Dedifferentiated amniotic fluid mesenchymal stem cell (primary cell): ENCODE measurements at regions not wholly inside any gene's neighbourhood (a gene's known extent, or its start where the extent isn't known, plus 50 kb on each side); places are given as distances from the start of the nearest gene placed in this dataset.

Experiments
- DNase-seq: peaks from one replicate; pipeline ENCODE4 v3.0.0-alpha.2; 2016; ENCODE audit errors: extremely low spot score

DNA sequence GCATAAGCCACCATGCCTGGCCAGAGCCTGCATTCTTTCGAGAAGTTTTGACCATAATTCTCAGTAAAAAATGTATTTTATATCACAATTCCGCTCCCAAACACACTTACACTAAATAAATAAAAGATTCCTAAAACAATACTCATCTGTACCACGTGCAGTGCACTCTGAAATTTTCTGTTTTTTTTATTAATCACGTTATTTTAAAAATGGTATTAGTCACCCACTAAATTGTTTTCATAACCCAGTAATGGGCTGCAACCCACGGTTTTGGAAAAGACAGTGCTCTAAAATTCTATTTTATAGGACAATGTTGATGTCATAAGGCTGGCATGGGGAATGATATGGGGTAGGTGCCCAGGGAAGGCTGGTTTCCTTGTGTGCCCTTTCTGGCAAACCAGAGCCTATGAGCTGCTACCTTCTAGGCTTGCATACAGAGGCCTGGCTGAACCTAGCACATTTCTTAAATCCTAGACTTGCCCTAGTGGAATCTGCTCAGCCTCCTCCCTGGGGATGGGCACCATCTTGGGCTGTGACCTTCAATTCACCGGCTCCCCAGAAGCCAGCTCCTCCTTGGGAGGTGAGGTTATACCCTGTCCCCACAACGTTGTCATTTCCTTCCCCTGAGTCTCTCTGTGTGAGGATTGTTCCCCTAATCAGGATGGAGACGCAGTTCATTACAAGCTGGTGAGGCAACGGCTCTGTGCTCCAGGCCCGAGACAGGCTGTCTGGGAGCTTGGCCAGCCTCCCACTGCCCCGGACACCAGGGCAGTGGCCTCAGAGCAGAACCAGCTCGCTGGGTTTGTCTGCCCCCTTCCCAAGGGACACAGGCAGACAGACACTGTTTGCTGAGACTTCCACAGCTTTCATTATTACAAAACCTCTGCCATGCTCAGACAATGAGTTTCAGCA is 116.5 kb upstream of the NAV2 start:
- DNase-seq: peak; percentile 88

DNA sequence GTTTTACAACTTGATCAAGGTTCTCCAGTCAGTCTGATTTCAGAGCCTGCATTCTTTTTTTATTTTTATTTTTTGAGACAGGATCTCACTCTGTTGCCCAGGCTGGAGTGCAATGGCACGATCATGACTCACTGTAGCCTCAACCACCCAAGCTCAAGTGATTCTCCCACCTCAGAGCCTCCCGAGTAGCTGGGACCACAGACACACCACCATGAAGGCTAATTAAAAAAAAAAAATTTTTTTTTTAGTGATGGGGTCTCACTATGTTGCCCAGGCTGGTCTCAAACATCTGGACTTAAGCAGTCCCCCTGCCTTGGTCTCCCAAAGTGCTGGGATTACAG is 117.2 kb upstream of the NAV2 start:
- DNase-seq: no peak

DNA sequence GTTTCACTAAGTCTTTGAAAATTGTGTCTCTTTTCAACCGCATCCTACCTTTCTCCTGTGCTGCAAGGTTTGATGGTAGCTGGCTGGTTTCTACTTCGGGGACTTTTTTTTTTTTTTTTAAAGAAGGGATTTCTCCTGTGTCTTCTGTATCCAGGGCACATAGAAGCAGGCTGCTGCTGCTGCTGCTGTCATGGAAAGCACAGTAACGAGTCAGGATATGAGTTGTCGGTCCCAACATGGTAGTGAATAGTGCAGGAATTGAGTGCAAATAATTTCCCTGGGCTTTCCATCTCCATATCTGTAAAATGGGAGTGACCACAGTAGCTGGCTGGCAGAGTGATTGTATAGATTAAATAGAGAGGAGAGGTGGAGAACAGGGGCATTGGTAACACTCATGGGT is 118.3 kb upstream of the NAV2 start:
- no peak for DNase-seq

DNA sequence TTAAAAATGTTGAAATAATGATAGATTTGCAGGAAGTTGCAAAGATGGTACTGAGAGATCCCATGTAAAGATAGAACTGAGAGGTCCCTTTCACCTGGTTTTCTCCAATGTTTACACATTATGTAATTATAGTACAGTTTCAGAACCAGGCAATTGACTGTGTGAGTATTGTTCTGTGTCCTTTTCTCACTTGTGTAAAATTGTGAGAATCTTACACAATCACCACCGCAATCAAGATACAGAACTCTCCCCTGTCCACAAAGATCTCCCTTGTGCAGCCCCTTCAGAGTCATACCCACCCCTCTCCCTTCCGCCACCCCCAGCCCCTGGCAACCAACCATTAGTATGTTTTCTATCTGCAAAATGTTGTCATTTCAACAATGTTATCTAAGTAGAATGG is 119.8 kb upstream of the NAV2 start:
- no peak for DNase-seq

DNA sequence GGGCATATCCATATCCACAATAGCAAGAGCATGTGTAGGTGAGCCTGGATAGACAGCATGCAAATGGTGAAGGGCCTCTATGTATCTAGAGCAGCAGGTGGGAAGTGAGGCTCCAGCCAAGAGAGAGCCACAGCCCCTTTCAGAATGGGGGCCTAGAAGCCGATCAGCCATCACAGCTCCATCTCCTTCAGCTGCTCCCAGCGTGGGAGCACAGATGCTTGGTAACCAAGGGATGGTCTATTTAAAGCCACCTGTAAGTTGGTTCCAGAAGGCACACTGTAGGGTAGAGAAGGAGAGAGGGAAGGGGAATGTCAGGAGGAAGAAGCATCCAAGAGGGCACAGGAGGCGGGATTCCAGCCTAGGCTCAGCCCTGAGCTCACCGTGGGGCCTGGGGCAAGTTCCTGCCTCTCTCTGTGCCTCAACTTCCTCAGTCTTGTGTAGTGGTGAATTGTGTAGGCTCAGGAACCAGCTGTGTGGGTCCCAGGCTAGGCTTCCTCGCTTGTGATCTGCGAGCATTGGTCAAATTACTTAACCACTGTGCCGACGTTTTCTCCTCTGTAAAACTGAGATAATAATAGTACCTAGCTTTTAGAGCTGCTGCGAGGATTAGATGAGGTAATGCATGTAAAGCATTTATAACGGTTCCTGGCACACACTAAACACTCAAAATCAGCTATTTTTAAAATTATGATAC is 122.9 kb upstream of the NAV2 start:
- DNase-seq: no peak

DNA sequence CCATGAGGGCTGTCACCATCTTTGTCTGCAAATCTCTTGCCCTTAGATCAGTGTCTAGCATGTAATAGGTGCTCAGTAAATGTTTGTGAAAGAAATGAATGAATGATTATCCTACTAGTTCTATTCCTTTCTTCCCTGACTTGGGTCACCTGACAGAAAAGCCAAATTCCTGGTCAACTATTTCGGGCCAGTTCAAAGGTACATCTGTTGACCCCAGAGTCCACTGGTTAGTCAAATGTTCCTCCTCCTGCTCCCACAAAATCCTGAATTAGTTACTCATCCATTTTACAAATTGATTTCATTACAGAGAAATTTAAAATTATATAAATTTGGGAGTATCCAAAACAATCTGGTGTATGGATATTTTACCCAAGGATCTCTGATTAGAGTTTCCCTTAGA is 124.7 kb upstream of the NAV2 start:
- no peak for DNase-seq

DNA sequence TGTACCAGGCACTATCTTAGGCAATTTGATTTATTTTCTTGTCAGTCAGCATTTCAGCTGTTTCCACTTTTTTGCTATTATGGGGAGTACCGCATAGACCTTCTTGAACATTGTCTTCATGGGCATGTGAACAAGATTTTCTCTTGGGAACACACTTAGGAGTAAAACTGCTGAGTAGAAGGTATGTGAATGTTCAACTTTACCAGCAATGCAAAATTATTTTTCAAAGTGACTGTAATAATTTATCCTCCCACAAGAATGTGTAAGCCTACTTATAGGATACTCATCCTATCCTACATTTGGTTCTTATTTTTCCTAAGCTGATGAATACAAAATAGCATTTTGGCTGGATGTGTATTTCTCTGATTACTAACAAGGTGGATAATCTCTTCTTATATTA is 132.0 kb upstream of the NAV2 start:
- no peak for DNase-seq

DNA sequence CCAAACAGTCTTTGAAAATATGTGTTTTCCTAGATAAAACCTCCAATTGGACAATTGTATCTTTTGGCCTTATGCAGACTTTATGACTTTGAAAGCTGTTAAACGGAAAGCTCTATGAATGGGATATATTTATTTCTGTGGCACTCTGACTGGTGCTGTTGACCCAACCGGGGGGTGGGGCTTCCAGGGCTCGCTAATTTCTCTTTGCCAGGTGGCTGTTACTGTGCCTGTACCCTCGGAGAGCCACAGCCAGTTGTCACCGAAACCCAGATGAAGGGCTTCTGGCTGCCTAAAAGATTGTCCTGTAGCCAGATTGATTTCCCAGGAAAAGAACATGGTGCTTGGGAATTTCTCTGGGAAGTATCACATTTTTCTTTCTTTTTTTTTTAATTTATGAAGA is 132.7 kb upstream of the NAV2 start:
- DNase-seq: no peak

DNA sequence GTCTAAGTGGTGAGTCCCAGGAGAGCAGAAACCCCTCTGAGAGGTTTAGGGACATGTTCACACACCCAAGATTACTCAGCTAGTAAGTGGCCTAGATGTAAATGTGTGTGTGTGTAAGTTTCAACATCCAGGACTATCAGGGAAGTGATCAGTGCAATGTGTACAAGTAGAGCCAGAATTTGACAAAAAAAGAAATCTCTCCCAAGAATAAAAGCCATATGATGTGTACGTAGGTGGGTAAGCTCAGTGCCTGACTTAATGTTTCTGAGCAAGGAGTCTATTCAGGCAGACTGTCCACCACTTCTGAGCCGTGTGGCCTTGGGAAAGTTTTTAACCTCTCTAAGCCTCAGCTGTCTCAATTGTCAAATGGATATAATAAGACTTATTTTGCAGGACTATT is 133.8 kb upstream of the NAV2 start:
- DNase-seq: no peak

DNA sequence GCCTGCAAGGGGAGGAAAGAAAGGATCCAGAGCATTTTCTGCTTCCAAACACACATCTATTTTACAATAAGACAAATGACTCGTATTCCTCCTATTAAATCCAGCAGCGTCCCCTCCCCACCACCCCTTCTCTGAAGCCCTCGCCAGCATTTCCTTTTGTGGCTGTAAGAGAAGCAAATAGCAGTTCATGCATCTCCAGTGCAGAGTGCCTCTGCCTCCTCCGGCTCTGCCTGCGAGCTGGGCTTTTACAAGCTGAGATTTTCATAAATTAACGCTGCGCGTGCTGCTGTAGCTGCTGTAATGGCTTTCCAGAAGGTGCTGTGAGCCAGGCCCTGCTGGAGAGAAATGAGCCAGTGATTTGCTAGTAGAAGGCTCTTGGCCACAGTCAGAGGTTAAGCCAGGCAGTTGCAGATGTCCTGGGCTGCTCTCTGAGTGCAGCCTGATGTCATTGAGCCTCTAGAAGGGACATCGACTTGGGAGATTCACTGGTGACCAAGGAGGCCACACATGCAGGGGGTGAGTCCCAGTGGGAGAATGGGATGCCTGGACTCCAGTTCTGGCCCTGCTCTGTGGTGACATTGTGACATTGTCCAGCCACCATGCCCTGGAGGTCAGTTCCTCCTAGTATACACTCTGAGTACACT is 134.5 kb upstream of the NAV2 start:
- DNase-seq: peak; percentile 26

DNA sequence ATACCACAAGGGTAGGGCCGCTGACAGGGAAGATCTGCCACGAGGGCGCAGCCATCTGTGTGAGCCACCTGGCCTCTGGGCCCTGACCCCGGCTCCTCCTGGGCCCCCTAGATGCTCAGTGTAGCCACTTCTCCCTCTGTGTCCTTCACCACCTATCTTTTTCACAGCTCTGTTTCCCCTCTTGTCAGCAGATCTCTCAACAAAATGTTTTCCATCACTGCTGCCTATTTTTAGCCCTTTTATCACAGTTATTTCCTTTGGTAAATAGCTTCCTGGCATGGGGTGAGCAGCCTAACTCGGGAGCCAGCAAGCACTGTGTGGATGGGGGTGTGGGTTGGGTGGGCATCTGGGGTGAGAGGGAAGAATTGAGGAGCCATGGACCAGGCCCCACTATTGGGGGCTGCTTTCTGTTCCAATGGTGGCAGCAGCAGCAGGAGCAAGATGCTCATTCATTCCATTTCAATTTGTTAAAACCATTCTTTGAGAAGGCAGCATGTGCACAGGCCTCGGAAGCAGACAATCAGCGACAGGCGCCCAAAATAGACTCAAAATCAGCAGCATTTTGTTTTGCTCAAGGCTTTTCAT is 135.2 kb upstream of the NAV2 start:
- DNase-seq: peak; percentile 34

DNA sequence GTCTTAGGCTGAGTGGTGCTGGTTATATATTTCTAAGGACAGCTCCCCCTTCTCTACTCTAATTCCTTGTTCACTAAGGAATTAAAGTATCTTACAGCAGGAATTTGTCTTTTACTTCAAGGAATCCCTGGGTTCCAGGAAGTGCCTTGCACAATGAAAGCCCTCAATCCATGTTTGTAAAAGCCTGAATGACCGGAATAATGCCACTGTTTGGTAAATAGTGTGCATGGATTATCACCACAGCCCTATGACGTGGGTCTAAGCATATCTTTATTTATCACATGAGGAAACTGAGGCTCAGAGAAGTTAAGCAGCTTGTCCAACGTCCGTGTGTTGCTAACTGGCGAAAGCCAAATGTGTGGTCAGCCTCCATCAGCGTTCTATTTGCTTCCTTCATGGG is 135.7 kb upstream of the NAV2 start:
- no peak for DNase-seq

DNA sequence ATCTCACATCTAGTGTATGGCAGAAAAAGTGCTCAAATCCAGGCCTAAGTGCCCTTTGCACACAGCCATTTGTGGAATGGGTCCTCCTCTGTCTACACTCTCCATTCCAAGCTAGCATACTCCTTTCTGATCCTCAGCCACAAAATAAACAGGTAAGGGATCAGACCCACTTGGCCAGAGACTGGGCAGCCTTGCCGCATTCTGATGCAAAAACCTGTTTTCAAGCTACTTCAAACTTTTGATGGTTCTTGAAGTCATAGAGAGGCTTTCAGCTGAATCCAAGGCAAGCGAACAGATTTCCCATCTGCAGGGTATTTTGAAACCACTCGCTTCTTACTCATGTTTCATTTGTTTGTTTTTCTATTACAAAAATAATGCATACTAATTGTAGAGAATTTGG is 136.6 kb upstream of the NAV2 start:
- no peak for DNase-seq

DNA sequence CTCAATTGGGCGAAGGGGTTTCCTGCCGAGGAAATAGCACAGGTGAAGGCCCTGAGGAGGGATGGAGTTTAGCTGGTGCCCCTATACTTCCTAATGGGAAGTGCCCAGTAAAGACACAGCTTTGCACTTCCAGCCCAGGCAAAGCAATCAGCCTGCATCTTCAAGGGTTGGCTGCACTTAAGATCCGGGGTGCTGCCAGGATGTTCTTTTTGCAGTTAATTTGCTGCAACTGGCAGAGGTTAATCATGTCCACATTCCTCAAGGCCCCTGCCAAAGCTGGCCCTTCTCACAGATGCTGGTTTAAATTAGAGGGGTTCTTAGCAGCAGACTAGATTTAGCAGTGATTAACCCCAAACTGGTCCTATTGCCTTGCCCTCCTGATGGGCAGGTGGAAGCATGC is 137.7 kb upstream of the NAV2 start:
- DNase-seq: no peak

DNA sequence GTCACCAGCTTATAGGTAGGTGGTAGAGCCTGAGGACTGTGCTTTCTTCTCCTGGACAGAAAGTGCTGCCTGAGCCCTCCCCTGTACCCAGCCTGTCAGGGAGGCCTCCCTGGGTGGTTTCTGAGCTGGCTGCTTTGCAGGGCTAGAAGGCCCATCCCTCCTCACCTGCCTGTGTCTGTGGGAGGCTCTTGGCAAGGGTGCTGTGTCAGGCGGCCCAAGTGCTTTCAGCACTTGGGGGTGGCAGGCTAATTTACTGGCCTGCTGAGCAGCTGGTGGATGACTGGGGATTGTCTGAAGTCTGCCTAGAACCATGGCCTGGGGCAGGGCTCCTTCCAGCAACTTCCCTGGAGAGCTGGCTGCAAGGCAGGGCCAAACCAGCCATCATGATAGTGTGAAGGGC is 139.0 kb upstream of the NAV2 start:
- DNase-seq: no peak

DNA sequence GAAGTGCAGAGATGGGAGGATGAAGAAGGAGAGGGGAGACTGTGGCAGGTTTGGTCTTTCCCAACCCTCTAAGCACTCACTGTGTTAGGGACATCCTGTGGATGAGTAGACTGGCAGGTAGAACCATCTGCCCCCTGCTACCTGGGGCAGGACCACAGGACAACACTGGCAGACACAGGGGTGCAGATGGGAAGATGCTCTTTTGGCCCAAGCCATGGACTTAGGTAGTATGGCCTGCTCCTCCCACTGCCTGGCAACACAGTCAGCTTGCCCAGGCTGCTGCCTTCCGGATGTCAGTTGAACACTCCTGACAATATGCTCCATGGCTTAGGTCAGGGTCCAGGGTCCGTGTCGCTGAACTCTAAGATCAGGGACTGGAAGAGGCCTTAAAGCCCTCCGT is 140.7 kb upstream of the NAV2 start:
- no peak for DNase-seq

DNA sequence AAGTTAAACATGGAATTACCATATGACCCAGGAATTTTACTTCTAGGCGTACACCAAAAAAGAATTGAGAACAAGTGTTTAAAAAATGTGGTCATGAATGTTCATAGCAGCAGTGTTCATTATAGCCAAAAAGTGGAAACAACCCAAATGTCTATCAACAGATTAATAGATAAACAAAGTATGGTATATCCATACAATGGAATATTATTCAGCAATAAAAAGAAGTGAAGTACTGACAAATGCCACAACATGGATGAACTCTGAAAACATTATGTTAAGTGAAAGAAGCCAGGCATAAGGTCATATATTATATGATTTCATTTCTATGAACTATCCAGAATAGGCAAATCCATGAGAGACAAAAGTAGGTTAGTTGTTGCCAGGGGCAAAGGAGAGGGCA is 141.7 kb upstream of the NAV2 start:
- no peak for DNase-seq

DNA sequence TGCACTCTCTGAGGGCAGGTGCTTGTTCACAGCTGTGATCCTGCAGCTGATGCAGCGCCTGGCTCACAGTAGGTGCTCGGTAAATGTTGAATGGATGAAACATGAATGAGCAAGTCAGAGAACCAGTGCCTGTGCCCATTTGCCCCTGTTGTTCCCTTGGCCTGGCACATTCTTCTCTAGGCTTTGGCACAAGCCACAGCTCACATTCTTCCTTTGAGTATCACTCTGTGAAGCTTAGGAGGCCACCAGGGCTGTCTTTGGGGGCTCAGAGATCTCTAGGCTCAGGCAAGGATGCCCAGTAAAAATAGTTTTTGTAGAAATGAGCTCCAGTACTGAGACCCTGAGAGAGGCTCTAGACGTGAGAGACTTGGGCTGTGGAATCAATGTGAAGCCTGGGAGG is 144.6 kb upstream of the NAV2 start:
- DNase-seq: no peak

DNA sequence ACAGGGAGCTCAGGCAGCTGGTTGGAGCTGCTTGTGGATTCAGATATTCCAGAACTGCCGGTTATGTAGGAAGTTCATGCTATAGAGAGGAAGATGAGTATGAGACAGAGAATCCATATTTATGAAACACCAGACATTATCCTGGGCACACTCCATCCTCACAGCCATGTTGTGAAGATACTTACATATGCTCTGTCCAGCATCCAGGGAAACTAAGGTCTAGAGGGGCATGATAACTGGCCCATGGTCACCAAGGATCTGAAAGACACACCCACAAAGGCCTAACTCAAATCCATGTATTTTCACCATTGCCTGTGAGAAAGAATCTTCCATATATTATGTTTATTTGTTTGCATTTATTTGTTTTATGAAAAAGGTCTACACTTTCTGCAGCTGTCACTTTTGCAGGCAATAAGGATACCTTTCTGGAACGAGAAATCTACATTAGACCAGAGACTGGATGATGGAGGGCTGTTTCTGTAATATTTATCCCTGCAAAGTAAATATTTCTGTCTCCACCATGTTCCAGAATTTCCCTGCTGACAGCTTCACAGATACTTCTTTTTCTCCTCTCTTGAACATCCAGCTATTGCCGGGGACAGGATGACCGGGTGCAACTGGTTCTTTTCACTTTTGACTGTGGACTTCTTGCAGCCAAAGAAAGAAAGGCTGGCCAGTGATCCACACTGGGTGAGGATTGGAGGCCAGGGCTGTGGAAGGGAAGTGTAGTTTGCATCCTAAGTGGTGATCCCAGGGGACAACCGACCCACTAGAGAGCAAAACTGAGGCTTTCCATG is 145.9 kb upstream of the NAV2 start:
- DNase-seq: no peak

DNA sequence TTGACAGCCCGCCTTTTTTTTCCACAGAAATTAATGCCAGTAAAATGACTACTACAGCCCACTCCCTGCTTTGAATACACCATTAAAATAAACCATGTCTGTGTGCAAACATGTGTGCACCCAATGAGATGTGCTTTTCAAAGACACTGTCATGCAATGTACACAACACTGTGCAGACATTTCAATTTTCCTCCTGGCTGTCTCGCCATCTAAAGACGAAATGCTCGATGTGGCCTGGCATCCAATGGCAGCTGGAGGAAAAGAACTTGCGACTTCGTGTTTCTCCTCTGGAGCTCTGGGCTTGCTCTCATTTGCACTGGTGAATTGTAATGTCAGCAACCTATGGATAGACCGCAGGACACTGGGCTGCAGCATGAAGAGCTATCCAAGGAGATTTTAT is 147.0 kb upstream of the NAV2 start:
- no peak for DNase-seq

DNA sequence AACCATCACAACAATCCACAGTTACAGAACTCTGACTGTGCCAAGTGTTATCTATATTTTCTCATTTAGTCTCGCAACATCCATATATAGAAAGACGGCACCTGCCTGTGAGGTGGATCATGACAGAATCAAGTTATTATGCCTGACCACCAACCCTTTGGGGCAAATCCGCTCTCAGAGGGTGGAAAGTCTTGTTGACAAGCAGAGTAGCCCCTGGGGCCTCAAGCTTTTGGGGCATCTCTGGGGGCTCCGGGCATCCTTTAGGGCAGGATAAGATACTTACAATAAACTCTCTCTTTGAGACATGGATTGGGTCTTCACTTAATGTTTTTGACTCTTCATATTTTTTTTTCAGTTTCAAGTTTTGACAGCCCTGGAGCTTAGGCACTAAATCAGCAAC is 150.5 kb upstream of the NAV2 start:
- DNase-seq: no peak

DNA sequence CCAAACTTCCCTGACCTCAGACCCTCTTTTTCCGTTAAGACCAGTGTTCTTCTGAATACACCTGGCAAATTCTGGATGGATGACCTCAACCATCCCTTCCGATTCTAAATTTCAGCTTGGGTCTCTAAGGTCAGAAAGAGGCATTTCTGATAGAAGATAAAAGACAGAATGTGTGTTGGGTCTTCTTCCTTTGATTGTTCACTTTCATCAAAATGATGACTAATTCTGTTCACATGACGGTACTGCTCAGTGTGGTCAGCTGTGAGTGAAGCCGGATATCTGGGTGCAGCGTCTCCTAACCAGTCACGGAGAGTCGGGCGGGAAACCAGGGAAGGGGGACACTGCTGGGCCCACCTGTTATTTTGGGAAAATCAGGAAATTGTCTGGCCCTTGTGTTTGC is 151.6 kb upstream of the NAV2 start:
- DNase-seq: no peak
